NT2/D1 (cell line): ENCODE measurements at regions not wholly inside any gene's neighbourhood (a gene's known extent, or its start where the extent isn't known, plus 50 kb on each side); places are given as distances from the start of the nearest gene placed in this dataset.

Experiments
- YY1 ChIP-seq: IDR thresholded peaks from 2 replicates; pipeline ENCODE4 v1.6.1; 2011; ENCODE audit not compliant: insufficient read length, insufficient read depth
- ZNF274 ChIP-seq: IDR thresholded peaks from 2 replicates; pipeline ENCODE4 v1.6.1; 2011; ENCODE audit warnings: mild to moderate bottlenecking, low read depth, low read length

DNA sequence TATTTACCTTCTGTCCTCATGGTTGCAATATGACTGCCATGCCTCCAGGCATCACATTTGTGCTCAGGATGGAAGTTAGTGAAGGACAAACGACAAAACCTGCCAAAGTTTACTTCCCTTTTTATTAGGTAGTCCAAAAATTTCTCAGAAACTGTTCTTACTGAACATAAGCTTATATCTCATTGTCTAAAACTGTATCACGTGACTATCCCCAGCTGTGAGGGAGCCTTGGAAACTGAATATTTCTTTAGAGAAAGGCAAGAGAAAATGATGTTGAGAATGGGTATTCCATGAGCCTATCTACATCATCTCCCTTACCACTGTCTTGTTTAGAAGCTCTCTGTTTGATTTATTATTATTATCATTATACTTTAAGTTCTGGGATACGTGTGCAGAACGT, 169.1 kb upstream of the ADRA1D start:
- TF ChIP-seq YY1: no peak
- TF ChIP-seq ZNF274: no peak
